GM21786 (cell line): ENCODE measurements at regions not wholly inside any gene's neighbourhood (a gene's known extent, or its start where the extent isn't known, plus 50 kb on each side); places are given as distances from the start of the nearest gene placed in this dataset.
"Not testable (repeated sequence)": the region's sequence is repeated elsewhere in the genome, so short reads cannot be mapped to it uniquely, and the experiment has no call there.

Experiments used
- ATAC-seq: cut with Tn5 transposase; IDR thresholded peaks from one replicate; pipeline ENCODE4 v1.9.1; 2021; ENCODE audit not compliant: unreplicated experiment

DNA sequence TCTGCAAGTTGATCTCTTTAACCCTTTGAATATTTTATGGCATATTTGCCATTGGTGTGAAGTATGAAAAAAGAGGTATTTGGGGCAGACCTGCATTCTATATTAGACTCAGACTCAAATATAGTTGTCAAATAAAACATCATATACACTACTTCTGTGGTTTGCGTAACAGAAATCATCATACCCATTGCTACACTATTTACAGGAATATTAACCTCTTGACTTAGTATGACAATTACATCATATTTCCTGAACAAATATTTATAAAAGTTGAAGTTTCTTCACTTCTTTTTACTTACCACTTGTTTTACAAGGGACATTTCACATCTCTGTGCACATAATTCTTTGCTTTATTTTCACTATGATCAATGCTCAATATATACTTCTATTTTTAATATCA, 206.0 kb downstream of the HAO1 start:
- ATAC-seq: no peak

DNA sequence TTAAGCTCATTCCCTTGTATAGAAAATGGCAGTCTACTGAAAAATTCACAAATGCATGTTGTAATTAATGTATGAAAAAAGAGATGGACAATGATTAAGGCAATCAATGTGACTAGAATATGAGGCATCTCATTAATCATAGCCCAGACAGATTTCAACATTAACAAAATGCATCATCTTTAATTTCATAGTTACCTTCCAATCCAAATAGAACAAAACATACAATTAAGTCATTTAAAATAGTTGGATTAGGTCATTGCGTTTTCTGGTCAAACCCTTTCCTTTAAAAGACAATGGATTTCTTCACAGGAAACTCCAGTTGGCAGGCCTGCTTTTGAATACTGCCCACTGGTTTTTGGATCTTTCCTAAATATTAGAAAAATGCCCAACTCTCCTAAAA, 203.9 kb downstream of the HAO1 start:
- ATAC-seq: no peak

GRCh38 chr20:7741866-7742265, 198.4 kb downstream of the HAO1 start:
- no peak for ATAC-seq

DNA sequence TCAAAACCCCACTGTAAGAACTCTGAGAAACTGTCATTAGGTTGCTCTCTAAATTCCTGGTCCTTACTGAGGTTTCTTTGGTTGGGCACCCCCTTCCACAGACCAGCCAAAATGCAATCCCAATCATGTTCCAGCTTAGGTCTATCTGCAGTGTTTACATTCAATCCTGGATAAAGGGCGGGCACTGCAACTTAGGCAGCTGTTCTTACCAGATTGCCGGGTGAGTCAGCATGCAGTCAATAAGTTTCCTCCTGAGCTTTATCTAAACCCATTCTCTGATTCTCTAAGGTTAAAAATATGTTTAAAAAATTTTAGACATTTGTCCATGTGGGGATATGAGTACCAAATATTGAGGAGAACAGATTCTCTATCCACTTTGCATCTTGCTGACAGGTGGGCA, 197.8 kb downstream of the HAO1 start:
- no peak for ATAC-seq

- no peak for ATAC-seq
These were observed 195.8 kb downstream of the HAO1 start for GRCh38 chr20:7744411-7744810.

- ATAC-seq: no peak
These were observed 191.6 kb downstream of the HAO1 start for GRCh38 chr20:7748624-7749023.

DNA sequence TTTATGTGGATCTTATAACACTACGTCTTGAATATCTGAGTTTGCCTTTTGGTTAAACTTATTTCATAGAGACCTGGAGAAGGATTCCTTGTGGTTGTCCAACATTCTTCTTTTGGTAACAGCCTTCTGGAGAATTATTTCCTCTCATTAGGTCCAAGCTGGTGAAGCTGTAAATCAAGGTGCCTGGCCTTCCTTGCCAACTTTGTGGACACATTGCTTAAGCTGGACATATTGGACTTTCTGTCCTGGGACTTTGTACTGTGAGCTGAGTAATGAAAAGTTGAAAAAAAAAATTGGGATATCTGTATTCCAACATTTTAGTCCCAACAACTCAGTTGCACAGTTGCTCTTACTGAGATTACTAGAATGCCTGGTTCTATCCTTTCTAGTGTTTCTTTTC, 186.2 kb downstream of the HAO1 start:
- ATAC-seq: no peak

- ATAC-seq: no peak
These were observed 181.9 kb downstream of the HAO1 start for GRCh38 chr20:7758406-7758805.

DNA sequence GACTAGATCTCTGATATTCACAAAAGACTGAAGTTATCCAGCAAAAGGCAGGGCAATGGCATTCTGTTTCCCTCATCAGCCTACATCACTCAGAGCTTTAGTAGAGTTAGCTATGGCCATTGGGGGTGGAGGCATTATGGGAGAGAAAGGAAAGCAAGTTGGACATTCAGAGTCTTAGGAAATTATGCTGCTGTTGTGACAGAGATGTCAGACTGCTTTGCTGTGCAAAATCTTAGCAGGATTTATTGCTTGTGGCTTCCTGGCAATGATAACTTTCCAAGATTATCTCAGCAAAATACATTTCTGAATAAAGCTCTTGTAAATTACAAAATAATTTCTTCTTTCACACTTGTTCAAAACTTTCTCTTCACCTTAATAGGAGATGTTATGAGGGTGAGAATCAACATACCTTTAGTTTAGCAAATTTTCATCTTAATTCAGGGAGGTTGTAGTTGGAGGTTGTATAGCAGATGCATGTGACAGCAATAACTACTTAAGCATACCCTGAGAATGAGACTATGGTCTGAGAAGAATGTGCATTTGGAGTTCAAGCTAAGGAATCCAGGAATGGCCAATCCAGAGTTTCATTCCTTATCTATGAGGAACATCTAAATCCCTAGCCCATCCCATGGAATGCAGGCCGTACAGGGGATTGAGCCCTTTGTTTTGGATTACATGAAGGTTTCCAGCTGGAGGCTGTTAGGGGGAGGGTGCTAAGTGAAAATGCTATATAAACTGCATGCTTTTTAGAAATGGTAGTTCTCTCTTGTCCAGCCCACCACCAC, 179.8 kb downstream of the HAO1 start:
- no peak for ATAC-seq

DNA sequence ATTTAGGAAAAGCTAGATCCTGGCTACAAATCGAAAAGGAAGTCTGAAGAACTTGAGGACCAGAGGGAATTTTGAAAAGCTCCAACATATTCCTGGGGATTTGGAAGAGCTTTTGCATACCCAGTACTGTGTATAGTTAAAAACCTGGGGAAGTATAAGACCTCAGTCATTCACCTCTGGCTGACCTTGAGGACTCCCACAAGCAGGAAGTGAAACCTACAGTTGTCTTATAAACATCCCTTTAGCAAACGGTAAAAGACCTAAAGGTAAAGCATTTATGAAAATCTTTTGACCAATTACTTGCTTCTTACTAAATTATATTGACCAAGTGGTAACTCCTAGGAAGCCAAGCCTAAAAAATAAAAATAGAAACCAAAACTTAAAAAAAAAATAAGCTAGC, 175.0 kb downstream of the HAO1 start:
- peak; percentile 65 for ATAC-seq

DNA sequence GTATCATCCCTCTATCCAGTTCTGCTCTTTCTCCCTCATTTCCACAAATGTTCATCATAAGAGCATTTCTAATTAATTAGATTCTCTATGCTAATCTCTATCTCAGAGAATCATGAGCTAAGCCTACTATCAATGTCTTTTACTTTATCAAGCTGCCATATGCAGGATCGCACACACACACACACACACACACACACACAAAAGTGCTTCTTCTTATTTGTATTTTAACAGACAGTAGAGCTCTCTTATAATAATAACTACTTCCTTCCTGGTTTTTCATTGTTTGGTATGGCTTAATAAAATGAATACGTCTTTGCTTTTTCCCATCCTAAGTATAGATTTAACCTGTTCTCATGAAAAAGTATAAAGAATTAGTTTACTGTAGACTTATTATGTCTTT, 170.2 kb downstream of the HAO1 start:
- ATAC-seq: no peak

GRCh38 chr20:7770578-7770977, 169.7 kb downstream of the HAO1 start:
- ATAC-seq: peak; percentile 98

DNA sequence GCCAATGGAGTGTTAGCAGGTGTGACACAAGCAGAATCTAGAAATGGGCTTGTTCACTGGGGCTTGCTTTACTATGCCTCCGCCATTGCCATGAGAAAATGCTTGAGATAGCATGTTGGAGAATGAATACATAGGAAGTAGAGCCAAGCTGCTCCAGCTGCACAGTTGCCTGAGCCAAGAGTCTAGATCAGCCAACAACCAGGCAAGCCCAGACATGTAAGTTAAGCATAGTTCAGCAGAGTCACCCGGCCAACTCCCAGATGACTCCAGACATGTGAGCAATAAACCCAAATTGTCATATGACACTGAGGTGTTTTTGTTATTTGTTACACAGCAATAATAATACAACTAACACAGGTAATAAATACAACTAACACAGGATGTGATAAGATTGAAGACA, 167.9 kb downstream of the HAO1 start:
- no peak for ATAC-seq

DNA sequence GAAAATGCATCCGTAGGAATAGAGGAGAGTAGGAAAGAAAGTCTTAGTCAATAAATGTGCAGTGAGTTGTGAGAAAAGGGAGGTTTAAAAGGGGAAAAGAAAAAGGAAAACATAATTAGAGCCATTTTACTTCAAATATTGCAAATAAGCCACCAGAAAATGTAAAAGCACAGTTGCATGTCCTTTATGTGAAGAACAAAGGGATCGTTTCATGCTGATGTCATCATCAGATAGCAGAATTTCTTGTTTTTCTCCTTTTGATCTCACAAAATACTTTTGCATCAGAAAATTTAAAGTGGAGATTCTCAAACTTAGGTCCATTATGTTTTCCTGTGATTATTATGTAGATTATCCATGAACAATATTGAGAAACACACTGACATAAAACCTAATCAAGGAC, 166.7 kb downstream of the HAO1 start:
- no peak for ATAC-seq

DNA sequence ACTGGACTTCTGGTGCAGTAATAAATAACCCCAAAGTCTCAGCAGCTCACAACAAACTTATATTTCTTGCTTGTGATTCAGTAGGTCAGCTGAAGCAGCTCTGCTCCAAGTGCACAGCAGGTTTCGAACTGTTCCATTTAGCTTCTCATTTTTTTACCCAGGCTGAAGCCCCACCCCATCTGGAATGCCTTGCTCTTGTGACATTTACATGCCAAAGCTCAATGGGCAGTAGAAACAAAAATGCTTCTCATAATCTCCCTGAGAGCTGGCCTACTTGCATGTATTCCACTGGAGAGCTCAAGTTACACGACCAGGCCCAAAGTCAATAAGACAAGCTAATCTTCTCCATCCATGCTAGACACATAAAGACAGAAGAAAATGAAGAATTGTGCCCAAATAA, 165.2 kb downstream of the HAO1 start:
- ATAC-seq: no peak

DNA sequence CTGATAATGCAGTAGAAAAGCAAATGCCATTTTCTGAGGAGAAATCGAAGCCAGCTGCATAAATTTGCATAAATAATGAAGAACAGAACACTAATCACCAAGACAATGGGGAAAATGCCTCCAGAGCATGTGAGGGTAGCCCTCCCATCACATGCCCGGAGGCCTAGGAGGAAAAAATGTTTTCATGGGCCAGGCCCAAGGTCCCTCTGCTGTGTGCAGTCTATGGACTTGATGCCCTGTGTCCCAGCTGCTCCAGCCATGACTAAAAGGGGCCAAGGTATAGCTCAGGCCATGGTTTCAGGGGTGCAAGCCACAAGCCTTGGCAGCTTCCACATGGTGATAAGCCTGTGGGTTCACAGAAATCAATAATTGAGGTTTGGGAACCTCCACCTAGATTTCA, 164.1 kb downstream of the HAO1 start:
- no peak for ATAC-seq

DNA sequence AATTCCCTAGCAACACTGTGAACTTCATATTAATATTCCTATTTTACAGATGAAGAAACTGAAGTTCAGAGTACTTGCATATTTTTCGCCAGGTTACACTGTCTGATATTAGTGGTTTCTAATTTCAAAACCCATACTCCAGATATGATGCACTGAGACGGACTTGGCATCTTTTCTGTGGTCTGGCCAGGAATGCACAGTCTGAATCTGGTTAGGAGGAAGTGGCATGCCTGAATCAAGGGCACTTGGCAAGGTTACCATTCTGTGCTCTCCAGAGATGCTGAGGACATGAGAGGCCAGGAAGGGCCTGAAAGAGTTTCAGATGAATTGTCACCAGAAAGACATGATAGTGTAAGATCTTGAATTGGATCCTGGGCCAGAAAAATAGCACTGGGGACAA, 150.1 kb downstream of the HAO1 start:
- ATAC-seq: no peak

DNA sequence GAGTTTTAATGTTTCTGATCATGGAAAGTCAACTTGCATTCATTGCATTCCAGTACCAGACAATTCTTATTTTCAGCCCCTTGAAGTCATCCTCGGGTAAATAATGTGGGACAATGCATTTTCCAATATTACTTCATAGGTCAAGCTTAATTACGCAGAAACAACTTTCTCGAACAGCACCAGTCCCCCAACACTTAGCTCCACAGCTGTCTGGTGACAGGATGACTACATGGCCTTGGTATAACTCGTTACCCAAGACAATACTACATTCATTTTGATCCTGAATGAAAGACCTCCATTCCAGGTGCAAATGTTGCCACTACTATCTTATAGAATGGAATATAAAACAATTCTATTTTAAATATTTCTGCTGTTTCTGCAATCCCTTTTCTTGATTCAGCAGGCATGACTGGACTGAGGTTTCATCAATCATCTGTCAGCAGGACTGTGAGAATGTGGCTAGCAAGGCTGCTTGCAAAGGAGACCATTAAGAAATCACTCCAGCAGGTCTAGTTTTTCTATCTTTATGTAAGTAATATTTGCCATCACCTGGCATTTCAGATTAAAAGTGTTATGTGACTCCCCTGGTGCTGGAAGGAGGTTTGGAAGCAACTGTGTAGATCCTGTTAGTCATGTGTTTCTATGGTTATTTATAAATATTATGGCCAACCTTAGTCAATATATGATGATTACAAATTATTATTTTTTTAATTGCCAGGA, 147.9 kb downstream of the HAO1 start:
- no peak for ATAC-seq

DNA sequence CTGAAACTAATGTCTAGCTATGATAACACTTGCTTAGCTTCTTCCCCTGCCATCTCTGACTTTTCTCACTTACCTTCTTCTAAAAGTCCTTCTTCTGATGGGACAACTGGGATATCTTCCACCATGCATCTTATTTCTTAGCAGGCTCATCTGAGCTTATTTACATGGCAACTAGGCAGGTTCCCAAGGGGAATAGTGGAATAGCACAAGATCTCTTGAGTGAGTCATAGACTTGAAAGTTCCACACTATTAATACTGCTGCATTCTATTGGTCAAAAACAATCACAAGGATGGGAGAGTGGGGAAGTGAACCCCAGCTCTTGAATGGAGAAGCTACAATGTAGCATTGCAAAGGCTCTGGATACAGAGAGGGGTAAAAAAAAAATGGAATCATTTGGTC, 142.1 kb downstream of the HAO1 start:
- no peak for ATAC-seq

DNA sequence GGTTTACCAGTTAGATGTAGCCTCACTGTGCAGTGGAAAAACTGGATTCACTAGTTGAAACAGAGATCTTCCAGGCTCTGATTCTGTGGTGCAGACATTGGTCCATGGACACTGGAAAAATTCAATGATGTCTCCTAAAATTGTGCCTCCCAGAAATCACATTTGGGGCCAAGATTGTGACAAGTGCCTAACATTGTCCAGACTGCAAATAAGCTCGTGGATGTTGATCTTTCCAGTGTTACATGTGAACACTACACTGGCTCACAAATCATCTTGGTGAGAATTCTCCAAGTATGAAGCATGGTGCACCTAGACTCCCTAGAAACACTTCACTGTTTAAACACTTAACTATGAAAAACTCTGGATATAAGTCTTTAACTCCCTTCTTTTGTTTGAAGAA, 140.4 kb downstream of the HAO1 start:
- no peak for ATAC-seq

DNA sequence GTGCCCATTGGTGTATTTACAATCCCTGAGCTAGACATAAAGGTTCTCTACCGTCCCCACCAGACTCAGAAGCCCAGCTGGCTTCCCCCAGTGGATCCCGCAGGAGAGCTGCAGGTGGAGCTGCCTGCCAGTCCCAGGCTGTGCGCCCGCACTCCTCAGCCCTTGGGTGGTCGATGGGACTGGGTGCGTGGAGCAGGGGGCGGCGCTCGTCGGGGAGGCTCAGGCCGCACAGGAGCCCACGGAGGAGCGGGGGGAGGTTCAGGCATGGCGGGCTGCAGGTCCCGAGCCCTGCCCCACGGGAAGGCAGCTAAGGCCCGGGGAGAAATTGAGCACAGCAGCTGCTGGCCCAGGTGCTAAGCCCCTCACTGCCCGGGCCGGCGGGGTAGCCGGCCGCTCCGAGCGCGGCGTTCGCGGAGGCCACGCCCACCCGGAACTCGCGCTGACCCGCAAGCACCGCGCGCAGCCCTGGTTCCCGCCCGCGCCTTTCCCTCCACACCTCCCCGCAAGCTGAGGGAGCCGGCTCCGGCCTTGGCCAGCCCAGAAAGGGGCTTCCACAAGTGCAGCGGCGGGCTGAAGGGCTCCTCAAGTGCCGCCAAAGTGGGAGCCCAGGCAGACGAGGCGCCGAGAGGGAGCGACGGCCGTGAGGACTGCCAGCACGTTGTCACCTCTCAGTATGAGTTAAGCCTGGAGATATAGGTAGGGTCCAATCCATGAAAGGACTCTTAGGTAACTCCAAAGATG, 136.7 kb downstream of the HAO1 start:
- ATAC-seq: not testable (repeated sequence)

- ATAC-seq: no peak
These were observed 133.4 kb downstream of the HAO1 start for GRCh38 chr20:7806831-7807230.
